Ascending aorta (tissue), 2 donors: ENCODE measurements at regions not wholly inside any gene's neighbourhood (a gene's known extent, or its start where the extent isn't known, plus 50 kb on each side); places are given as distances from the start of the nearest gene placed in this dataset.

ENCODE experiments used
- DNase-seq, 2 donors: peaks; one replicate each; pipeline ENCODE4 v3.0.0-alpha.2; 2019; ENCODE audit warnings: low spot score in 2 of 2
- H3K27ac ChIP-seq, 2 donors: fragments of 200-600 bp; sonication (generic); one replicate each; pipeline ENCODE4 v1.5.1; 2016 to 2017; ENCODE audit warnings: mild to moderate bottlenecking in 1 of 2
- H3K27me3 ChIP-seq: fragments of 200-600 bp; sonication (generic); one replicate; pipeline ENCODE4 v1.5.1; 2017
- H3K36me3 ChIP-seq, 2 donors: fragments of 200-600 bp; sonication (generic); one replicate each; pipeline ENCODE4 v1.5.1; 2016
- H3K4me1 ChIP-seq, 2 donors: fragments of 200-600 bp; sonication (generic); one replicate each; pipeline ENCODE4 v1.5.1; 2016 to 2017; ENCODE audit warnings: mild to moderate bottlenecking in 1 of 2
- H3K4me3 ChIP-seq, 2 donors: fragments of 200-600 bp; sonication (generic); one replicate each; pipeline ENCODE4 v1.5.1; 2016 to 2017; ENCODE audit warnings: mild to moderate bottlenecking in 1 of 2
- H3K9me3 ChIP-seq, 2 donors: fragments of 200-600 bp; sonication (generic); one replicate each; pipeline ENCODE4 v1.5.1; 2016
- intact Hi-C: fragments of 100-400 bp; cut with DNase I; formaldehyde crosslinking; loops from one replicate; pipeline ENCODE4 v1.15.1; 2023
- TF ChIP-seq, protein P1 (sequence below), 3 experiments: fragments of 200-600 bp in 2 of 3; fragments of 450-650 bp in 1 of 3; sonication (generic) in 2 of 3; IDR thresholded peaks; one replicate each; pipeline ENCODE4 v1.5.1; 2016 to 2019; ENCODE audit warnings: antibody characterized with exemption in 3 of 3, mild to moderate bottlenecking in 1 of 3, moderate library complexity in 1 of 3

DNA sequence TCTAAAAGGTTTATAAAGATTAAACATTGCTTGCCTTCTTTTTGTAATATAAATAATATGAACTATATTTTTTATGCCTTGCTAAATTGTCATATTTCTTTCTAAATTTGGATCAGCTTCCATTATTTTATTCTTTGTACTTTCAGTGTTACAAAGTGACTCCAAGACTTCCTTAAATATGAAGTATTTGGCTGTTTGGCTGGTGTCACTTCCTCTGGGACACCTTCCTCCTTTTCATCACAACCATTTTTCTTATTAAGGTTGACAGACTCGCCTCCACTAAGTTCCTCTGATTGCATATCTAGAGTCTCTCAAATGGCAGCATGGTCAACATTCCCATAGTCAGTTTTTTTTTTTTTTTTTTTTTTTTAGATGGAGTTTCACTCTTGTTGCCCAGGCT is 73.8 kb upstream of the SLC1A1 start:
- intact Hi-C loops: no loop called here
- Histone ChIP-seq H3K36me3 (no peaks in the 10 kb centered on the region), H3K9me3 (no peaks in the 10 kb centered on the region), H3K27ac (no peak overlapping the region), H3K4me3 (no peak overlapping the region), H3K27me3 (no peaks in the 10 kb centered on the region), H3K4me1 (no peaks in the 10 kb centered on the region)
- no peak for DNase-seq
- TF ChIP-seq, protein P1, sequence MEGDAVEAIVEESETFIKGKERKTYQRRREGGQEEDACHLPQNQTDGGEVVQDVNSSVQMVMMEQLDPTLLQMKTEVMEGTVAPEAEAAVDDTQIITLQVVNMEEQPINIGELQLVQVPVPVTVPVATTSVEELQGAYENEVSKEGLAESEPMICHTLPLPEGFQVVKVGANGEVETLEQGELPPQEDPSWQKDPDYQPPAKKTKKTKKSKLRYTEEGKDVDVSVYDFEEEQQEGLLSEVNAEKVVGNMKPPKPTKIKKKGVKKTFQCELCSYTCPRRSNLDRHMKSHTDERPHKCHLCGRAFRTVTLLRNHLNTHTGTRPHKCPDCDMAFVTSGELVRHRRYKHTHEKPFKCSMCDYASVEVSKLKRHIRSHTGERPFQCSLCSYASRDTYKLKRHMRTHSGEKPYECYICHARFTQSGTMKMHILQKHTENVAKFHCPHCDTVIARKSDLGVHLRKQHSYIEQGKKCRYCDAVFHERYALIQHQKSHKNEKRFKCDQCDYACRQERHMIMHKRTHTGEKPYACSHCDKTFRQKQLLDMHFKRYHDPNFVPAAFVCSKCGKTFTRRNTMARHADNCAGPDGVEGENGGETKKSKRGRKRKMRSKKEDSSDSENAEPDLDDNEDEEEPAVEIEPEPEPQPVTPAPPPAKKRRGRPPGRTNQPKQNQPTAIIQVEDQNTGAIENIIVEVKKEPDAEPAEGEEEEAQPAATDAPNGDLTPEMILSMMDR (IDR thresholded peaks at IDR 0.05): no peak

DNA sequence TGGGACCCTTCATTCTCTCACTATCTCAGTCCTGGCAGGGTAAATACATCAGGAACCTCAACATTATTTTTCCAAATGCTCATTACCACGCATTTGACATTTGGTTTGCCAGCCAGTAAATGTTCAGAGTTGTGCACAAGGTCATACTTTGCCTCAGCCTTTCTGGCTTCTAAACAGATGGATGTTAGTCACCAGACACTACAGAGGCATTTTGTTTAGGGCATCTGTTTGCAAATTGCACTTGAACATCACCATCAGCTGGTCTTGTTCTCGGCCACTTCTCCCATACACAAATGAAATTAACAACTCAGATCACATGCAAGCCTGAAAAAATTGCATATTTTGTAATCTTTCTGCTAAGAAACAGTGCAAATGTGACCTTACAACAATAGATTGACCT is 75.0 kb upstream of the SLC1A1 start:
- Histone ChIP-seq H3K27ac (no peak overlapping the region), H3K4me3 (no peak overlapping the region), H3K27me3 (no peaks in the 10 kb centered on the region), H3K36me3 (no peaks in the 10 kb centered on the region), H3K4me1 (no peaks in the 10 kb centered on the region), H3K9me3 (no peaks in the 10 kb centered on the region)
- intact Hi-C loops: no loop called here
- no peak for DNase-seq
- TF ChIP-seq, protein P1 (IDR thresholded peaks at IDR 0.05): no peak

DNA sequence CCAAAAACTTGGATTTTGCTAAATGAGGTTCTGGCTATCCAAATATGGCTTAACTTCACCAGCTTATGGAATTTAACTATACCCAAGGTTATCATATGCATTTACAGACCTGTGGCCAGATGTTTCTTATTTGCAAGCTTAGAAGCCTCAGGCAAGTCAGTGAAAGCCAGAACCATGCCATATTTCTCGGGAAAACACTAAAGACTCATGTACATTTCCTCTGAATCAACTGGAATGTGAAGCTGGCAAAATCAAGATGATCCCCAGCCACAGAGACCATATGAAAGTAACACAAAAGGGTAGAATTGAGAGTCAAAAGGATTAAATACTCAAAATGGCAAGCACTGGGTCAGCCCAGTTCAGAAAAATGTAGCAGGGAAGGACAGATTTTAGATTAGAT is 76.4 kb upstream of the SLC1A1 start:
- Histone ChIP-seq H3K9me3 (no peaks in the 10 kb centered on the region), H3K27ac (no peak overlapping the region), H3K4me1 (no peaks in the 10 kb centered on the region), H3K36me3 (no peaks in the 10 kb centered on the region), H3K4me3 (no peak overlapping the region), H3K27me3 (no peaks in the 10 kb centered on the region)
- intact Hi-C loops: no loop called here
- no peak for DNase-seq
- TF ChIP-seq, protein P1 (IDR thresholded peaks at IDR 0.05): no peak

DNA sequence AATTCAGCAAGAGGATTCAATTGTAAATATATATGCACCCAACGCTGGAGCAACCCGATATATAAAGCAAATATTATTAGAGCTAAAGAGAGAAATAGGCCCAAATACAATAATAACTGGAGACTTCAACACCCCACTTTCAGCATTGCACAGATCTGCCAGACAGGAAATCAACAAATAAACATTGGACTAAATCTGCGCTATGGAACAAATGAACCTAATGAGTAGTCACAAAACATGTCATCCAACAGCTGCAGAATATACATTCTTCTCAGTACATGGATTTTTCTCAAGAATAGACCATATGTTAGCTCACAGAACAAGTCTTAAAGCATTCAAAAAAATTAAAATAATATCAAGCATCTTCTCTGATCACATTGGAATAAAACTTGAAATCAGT is 86.1 kb upstream of the SLC1A1 start:
- Histone ChIP-seq H3K9me3 (peaks cover 0 to 10% of the 10 kb centered on the region in 2 donors), H3K27me3 (no peaks in the 10 kb centered on the region), H3K36me3 (no peaks in the 10 kb centered on the region), H3K27ac (no peak overlapping the region), H3K4me1 (no peaks in the 10 kb centered on the region), H3K4me3 (no peak overlapping the region)
- intact Hi-C loops: no loop called here
- no peak for DNase-seq
- TF ChIP-seq, protein P1 (IDR thresholded peaks at IDR 0.05): no peak

DNA sequence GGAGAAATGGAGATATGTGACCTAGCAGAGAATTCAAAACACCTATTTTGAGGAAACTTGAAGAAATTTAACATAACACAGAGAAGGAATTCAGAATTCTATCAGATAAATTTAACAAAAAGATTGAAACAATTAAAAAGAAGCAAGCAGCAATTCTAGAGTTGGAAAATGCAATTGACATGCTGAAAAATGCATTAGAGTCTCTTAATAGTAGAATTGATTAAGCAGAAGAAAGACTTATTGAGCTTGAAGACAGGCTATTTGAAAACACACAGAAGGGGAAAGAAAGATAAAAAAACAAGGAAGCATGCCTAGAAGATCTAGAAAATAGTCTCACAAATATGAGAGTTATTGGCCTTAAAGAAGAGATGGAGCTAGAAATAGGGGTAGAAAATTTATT is 87.8 kb upstream of the SLC1A1 start:
- H3K4me1 ChIP-seq: no peaks in the 10 kb centered on the region
- no peak overlapping the region for H3K4me3 ChIP-seq
- no peak overlapping the region for H3K27ac ChIP-seq
- peaks cover 0 to 10% of the 10 kb centered on the region in 2 donors for H3K9me3 ChIP-seq
- H3K27me3 ChIP-seq: no peaks in the 10 kb centered on the region
- no peak for DNase-seq
- TF ChIP-seq, protein P1 (IDR thresholded peaks at IDR 0.05): no peak
- intact Hi-C loops: no loop called here
- no peaks in the 10 kb centered on the region for H3K36me3 ChIP-seq

DNA sequence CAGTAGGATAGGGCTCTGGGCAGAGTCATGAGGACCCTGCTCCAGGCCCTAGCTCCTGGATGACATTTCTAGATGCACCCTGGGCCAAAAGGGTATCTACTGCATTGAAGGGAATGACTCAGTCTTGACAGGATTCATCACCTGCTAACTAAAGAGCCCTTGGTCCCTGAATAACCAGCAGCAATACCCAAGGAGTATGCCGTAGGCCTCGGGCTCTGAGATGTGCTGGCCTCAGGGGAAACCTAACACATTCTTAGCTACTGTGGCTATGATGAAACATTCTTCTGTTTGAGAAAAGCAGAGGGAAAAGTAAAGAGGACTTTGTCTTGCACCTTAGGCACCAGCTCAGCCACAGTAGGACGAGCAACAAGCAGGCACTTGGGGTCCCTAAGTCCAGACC is 89.5 kb upstream of the SLC1A1 start:
- Histone ChIP-seq H3K27me3 (no peaks in the 10 kb centered on the region), H3K4me3 (no peak overlapping the region)
- TF ChIP-seq, protein P1 (IDR thresholded peaks at IDR 0.05): no peak

More for the DNA sequence above, 89.5 kb upstream of the SLC1A1 start:
- Histone ChIP-seq H3K27ac (no peak overlapping the region), H3K9me3 (peaks cover 0 to 10% of the 10 kb centered on the region in 2 donors), H3K36me3 (no peaks in the 10 kb centered on the region), H3K4me1 (no peaks in the 10 kb centered on the region)
- DNase-seq: no peak
- intact Hi-C loops: no loop called here
